OCI-LY3 (cell line): ENCODE measurements at regions not wholly inside any gene's neighbourhood (a gene's known extent, or its start where the extent isn't known, plus 50 kb on each side); places are given as distances from the start of the nearest gene placed in this dataset.

ENCODE experiments used
- H2AFZ ChIP-seq: fragments of 200-600, 300-600 bp; shearing (Covaris generic); 2 replicates; pipeline ENCODE4 v1.6.0; 2014; ENCODE audit warnings: antibody characterized with exemption, low read depth, low read length
- H3K27ac ChIP-seq: fragments of 200-600, 300-600 bp; sonication (generic); 2 replicates; pipeline ENCODE4 v1.5.1; 2014; ENCODE audit warnings: mild to moderate bottlenecking, low read length, moderate library complexity, mixed read lengths
- H3K27me3 ChIP-seq: fragments of 200-600, 300-600 bp; sonication (generic); 2 replicates; pipeline ENCODE4 v1.6.1; 2014; ENCODE audit warnings: low read depth, low read length, mixed read lengths
- H3K36me3 ChIP-seq: fragments of 200-600, 300-600 bp; sonication (generic); replicated peaks from 2 replicates; pipeline ENCODE3; 2014; ENCODE audit warnings: low read depth, low read length, mixed read lengths
- H3K4me1 ChIP-seq: fragments of 300-600, 200-600 bp; sonication (generic); 2 replicates; pipeline ENCODE4 v1.6.1; 2014; ENCODE audit warnings: low read length, mixed read lengths
- H3K4me2 ChIP-seq: fragments of 200-600, 300-600 bp; sonication (generic); 2 replicates; pipeline ENCODE4 v1.6.1; 2014; ENCODE audit warnings: low read length, mixed read lengths
- H3K4me3 ChIP-seq: fragments of 300-600, 200-600 bp; sonication (generic); 2 replicates; pipeline ENCODE4 v1.5.1; 2014; ENCODE audit warnings: antibody characterized with exemption, mild to moderate bottlenecking, low read length, moderate library complexity
- H3K79me2 ChIP-seq: fragments of 300-600, 200-600 bp; shearing (Covaris generic); 2 replicates; pipeline ENCODE4 v1.6.1; 2014; ENCODE audit warnings: mild to moderate bottlenecking, low read length, mixed read lengths
- H3K9ac ChIP-seq: fragments of 300-600, 200-600 bp; shearing (Covaris generic); 2 replicates; pipeline ENCODE4 v1.6.0; 2014; ENCODE audit warnings: mild to moderate bottlenecking, low read length, moderate library complexity
- H3K9me3 ChIP-seq: fragments of 200-600, 300-600 bp; shearing (Covaris generic); 2 replicates; pipeline ENCODE4 v1.6.1; 2014; ENCODE audit warnings: low read length, mixed read lengths; ENCODE audit not compliant: insufficient read depth
- H4K20me1 ChIP-seq: fragments of 200-600, 300-600 bp; sonication (generic); 2 replicates; pipeline ENCODE4 v1.6.1; 2016; ENCODE audit warnings: low read length, mixed read lengths; ENCODE audit not compliant: insufficient read depth
- EZH2phosphoT487 ChIP-seq: fragments of 200-600 bp; shearing (Covaris generic); IDR thresholded peaks from 2 replicates; pipeline ENCODE4 v1.6.1; 2018; ENCODE audit warnings: antibody characterized with exemption, mixed run types, low read depth
- TF ChIP-seq, protein P1 (sequence below): fragments of 200-600, 300-600 bp; sonication (generic); IDR thresholded peaks from 2 replicates; pipeline ENCODE4 v1.5.1; 2014; ENCODE audit warnings: antibody characterized with exemption, low read length, low read depth

DNA sequence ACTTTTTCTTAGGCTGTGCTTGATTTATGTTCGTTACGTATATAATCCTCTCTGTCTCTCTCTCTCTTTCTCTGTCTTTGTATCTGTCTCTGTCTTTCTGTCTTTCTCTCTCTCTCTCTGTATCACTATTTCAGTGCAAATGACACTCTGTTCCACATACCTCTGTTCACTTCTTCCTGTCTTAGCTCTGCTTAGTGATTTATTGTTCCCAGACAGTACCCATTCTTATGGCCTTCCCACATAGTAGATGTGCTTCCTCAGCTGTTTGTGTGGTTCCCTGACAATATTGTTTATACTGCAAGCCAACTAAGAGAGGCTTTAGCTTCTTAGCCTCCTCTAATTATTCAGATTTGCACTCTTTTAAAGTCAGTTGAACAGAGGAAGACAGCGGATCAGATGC, 1244.2 kb downstream of the DIAPH3 start:
- Histone ChIP-seq H3K36me3 (no peaks in the 10 kb centered on the region), H3K9me3 (no peaks in the 10 kb centered on the region), H3K4me3 (no peak overlapping the region), H3K4me2 (no peak overlapping the region), H3K27ac (no peak overlapping the region), H3K27me3 (no peaks in the 10 kb centered on the region), H3K4me1 (no peaks in the 10 kb centered on the region), H2AFZ (no peak overlapping the region), H4K20me1 (no peaks in the 10 kb centered on the region), H3K9ac (no peak overlapping the region), H3K79me2 (no peaks in the 10 kb centered on the region)
- TF ChIP-seq, protein P1, sequence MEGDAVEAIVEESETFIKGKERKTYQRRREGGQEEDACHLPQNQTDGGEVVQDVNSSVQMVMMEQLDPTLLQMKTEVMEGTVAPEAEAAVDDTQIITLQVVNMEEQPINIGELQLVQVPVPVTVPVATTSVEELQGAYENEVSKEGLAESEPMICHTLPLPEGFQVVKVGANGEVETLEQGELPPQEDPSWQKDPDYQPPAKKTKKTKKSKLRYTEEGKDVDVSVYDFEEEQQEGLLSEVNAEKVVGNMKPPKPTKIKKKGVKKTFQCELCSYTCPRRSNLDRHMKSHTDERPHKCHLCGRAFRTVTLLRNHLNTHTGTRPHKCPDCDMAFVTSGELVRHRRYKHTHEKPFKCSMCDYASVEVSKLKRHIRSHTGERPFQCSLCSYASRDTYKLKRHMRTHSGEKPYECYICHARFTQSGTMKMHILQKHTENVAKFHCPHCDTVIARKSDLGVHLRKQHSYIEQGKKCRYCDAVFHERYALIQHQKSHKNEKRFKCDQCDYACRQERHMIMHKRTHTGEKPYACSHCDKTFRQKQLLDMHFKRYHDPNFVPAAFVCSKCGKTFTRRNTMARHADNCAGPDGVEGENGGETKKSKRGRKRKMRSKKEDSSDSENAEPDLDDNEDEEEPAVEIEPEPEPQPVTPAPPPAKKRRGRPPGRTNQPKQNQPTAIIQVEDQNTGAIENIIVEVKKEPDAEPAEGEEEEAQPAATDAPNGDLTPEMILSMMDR: no peak
- no peak for TF ChIP-seq EZH2phosphoT487

- no peak overlapping the region for H3K27ac ChIP-seq
- no peak for TF ChIP-seq EZH2phosphoT487
- TF ChIP-seq, protein P1: no peak
- no peak overlapping the region for H3K4me2 ChIP-seq
- no peaks in the 10 kb centered on the region for H3K27me3 ChIP-seq
- no peaks in the 10 kb centered on the region for H3K4me1 ChIP-seq
- no peaks in the 10 kb centered on the region for H3K79me2 ChIP-seq
- H3K36me3 ChIP-seq: no peaks in the 10 kb centered on the region
- no peak overlapping the region for H3K9ac ChIP-seq
- H3K9me3 ChIP-seq: no peaks in the 10 kb centered on the region
- no peak overlapping the region for H2AFZ ChIP-seq
- no peak overlapping the region for H3K4me3 ChIP-seq
- no peaks in the 10 kb centered on the region for H4K20me1 ChIP-seq
These were observed 1242.6 kb downstream of the DIAPH3 start for GRCh38 chr13:58921129-58921528.

DNA sequence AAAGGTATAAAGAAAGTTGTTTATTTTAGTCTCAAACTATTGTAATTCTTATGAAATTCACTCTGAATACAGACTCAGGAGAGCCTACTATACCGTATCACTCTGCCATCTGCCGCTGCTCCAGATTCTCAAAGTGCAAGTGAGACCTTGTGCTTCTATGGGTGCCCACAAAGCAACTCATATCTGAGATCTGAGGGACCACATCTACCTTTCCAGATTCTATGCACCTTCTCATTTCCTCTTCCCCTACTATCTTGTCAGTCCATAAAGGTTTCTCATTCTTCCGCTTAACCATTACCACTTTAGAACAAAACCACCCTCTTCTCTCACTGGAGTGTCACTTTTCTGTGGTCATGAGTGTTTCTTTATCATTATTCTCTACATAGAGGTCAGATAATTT, 1236.9 kb downstream of the DIAPH3 start:
- Histone ChIP-seq H4K20me1 (no peaks in the 10 kb centered on the region), H3K27ac (no peak overlapping the region), H3K4me1 (peaks cover 10% of the 10 kb centered on the region), H3K4me2 (no peak overlapping the region), H3K27me3 (no peaks in the 10 kb centered on the region), H2AFZ (no peak overlapping the region), H3K4me3 (no peak overlapping the region), H3K9me3 (0 out of 2 replicates have a peak, but pooled peaks cover 2% of the 10 kb centered on the region), H3K9ac (no peak overlapping the region), H3K79me2 (no peaks in the 10 kb centered on the region), H3K36me3 (no peaks in the 10 kb centered on the region)
- TF ChIP-seq EZH2phosphoT487: no peak
- TF ChIP-seq, protein P1: no peak

DNA sequence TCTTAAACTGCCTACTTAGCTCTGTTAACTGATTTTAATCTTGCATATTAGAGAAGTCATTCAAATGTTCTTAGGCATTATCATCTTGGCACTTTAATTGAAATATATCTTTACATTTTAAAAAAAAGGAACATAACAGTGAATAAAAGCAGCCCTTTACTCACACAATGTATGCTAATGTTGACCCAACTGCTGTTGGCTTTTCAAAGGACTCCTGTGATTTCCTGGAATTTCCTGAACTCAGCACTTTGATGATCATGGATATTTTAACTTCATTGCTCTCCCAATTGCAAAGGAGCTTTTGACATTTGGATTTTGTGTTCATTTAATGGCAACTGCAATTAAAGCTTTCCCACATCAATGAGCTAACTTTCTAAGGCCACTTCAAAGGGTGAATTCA, 1230.3 kb downstream of the DIAPH3 start:
- TF ChIP-seq EZH2phosphoT487: no peak
- TF ChIP-seq, protein P1: no peak
- no peak overlapping the region for H3K4me2 ChIP-seq

More for the DNA sequence above, 1230.3 kb downstream of the DIAPH3 start:
- Histone ChIP-seq H3K4me3 (no peak overlapping the region), H3K27ac (no peak overlapping the region), H2AFZ (no peak overlapping the region), H3K9ac (no peak overlapping the region), H3K27me3 (no peaks in the 10 kb centered on the region), H3K4me1 (no peaks in the 10 kb centered on the region), H3K36me3 (no peaks in the 10 kb centered on the region), H3K9me3 (no peaks in the 10 kb centered on the region), H3K79me2 (no peaks in the 10 kb centered on the region), H4K20me1 (no peaks in the 10 kb centered on the region)
